Ovary (tissue), 3 donors: ENCODE measurements at regions not wholly inside any gene's neighbourhood (a gene's known extent, or its start where the extent isn't known, plus 50 kb on each side); places are given as distances from the start of the nearest gene placed in this dataset.

Experiments used
- POLR2A ChIP-seq: fragments of 450-650 bp; IDR thresholded peaks from one replicate; pipeline ENCODE4 v1.6.1; 2017; ENCODE audit warnings: antibody characterized with exemption, mild to moderate bottlenecking, moderate library complexity
- TF ChIP-seq, protein P1 (sequence below), 3 donors: fragments of 450-650 bp in 2 of 3; fragments of 200-600 bp in 1 of 3; IDR thresholded peaks; one replicate each; pipeline versions ENCODE4 v1.5.1 to v1.8.0; 2016 to 2022; ENCODE audit warnings: antibody characterized with exemption in 3 of 3, mild to moderate bottlenecking in 1 of 3
- donor health status: DM: no; HTN: no; CAD: no.

DNA sequence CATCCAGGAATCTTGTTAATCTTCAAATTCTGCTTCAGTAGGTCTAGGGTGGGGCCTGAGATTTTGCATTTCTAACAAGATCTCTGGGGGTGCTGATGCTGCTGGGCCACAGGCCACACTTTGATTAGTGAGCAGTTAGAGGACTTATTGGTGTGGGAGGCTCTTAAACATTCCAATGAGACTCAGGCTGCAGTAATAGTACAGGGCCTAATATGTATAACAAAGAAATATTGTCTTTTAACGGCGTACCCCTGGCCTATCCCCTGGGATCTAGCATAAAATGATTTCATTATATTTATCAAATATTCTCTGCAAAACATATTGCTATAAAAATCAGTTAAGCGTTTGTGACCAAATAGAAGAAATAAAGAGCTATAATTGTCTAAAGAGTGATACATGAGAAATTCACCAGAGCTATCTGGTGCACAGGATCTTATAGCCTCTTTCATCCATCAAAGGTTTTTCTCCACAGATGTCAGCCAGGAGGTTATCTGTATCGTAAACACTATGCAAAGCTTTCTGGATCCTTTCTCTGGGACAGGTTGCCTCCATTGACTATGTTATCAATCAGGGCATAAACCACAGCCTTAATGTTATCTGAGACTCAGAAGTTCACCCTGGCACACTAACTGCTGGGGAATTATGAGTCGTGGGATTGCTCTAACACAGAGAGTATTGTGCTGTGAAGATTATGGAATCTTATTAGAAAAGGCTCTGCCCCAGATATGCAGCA, 488.5 kb upstream of the MAP3K7 start:
- TF ChIP-seq, protein P1, sequence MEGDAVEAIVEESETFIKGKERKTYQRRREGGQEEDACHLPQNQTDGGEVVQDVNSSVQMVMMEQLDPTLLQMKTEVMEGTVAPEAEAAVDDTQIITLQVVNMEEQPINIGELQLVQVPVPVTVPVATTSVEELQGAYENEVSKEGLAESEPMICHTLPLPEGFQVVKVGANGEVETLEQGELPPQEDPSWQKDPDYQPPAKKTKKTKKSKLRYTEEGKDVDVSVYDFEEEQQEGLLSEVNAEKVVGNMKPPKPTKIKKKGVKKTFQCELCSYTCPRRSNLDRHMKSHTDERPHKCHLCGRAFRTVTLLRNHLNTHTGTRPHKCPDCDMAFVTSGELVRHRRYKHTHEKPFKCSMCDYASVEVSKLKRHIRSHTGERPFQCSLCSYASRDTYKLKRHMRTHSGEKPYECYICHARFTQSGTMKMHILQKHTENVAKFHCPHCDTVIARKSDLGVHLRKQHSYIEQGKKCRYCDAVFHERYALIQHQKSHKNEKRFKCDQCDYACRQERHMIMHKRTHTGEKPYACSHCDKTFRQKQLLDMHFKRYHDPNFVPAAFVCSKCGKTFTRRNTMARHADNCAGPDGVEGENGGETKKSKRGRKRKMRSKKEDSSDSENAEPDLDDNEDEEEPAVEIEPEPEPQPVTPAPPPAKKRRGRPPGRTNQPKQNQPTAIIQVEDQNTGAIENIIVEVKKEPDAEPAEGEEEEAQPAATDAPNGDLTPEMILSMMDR (IDR thresholded peaks at IDR 0.05) = no peak
- TF ChIP-seq POLR2A = no peak
